ENCODE measurements at regions not wholly inside any gene's neighbourhood (a gene's known extent, or its start where the extent isn't known, plus 50 kb on each side); places are given as distances from the start of the nearest gene placed in this dataset.

DNA sequence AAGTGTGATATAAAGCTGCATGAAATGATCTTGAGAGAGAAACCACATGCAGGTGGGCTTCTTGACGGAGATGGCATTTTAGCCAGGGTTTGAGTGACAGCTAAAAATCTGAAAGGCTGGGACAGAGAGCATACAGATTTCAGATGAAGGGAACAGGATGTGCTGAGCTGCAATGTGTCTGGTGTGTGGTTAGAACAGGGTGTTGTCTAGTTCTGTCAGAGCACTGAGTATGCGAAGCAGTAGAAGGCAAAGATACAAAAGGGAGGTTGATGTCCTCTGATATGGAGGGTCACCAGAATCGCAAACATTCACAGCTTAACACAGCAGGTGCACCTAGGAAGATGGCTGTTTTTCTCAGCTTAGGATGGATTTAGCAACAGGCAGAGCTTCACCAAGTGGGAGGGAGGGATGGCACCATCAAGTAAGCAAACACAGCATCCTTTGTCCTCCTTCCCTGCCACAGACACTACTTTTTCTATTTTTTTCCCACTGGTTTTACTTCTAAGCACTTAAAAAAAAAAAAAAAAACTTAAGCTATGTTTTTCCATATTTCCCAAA is 182.5 kb downstream of the TMX3 start:
- WGBS (ENCODE audit: insufficient coverage), result 60% methylated on average over 3 of the region's 3 CpGs
- Histone ChIP-seq H3K27me3 (replicated peaks in 2 of 5; ENCODE audit: control insufficient read depth in 4 of 5, insufficient read depth in 5 of 5, low read length in 4 of 5) (no peaks in the 10 kb centered on the region), H3K9me3 (ENCODE audit: control extremely low read depth in 1 of 5, control insufficient read depth in 4 of 5, insufficient read depth in 2 of 5, low read depth in 1 of 5, low read length in 4 of 5) (no peaks in the 10 kb centered on the region), H3K36me3 (ENCODE audit: control insufficient read depth in 4 of 4, insufficient read depth in 4 of 4, low read length in 3 of 4) (no peaks in the 10 kb centered on the region), H3K4me1 (ENCODE audit: control extremely low read depth in 1 of 4, control insufficient read depth in 4 of 4, insufficient read depth in 4 of 4, low read length in 3 of 4) (no peaks in the 10 kb centered on the region), H3K27ac (ENCODE audit: insufficient read depth in 1 of 2, low read depth in 1 of 2, low read length in 2 of 2, poor library complexity in 1 of 2, severe bottlenecking in 2 of 2) (no peak overlapping the region), H3K4me3 (ENCODE audit: control insufficient read depth in 1 of 7, extremely low read depth in 1 of 7, insufficient read depth in 4 of 7, low read depth in 2 of 7, low read length in 6 of 7) (no peak overlapping the region)
- ChIA-PET CTCF (interaction anchor here (0.8 kb wide), 1 partner anchor 127 kb away, joined by 3 read pairs; no protein-coding TSS in a partner anchor), POLR2A (no interaction called here)
- no peak for DNase-seq

DNA sequence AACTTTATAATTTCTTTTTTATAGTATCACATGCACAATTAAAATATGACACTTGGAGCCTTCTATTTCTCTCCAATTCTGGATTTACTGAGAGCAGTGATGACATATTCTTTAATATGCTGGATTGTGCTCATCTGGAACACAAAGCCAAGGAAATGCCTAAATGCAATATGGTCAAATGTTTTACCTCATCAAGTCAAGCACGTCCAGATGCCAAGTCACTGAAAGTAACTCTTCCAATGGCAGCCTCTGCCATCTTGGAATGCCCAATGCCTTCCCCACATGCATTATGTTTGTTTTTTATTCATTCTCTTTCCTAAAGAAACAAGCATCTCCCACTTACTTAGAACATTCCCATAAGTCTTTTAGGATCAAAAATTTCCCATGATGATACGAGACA is 189.8 kb downstream of the TMX3 start:
- no peak for DNase-seq
- Histone ChIP-seq H3K27ac (ENCODE audit: insufficient read depth in 1 of 2, low read depth in 1 of 2, low read length in 2 of 2, poor library complexity in 1 of 2, severe bottlenecking in 2 of 2) (no peak overlapping the region), H3K4me3 (ENCODE audit: control insufficient read depth in 1 of 7, extremely low read depth in 1 of 7, insufficient read depth in 4 of 7, low read depth in 2 of 7, low read length in 6 of 7) (no peak overlapping the region), H3K4me1 (ENCODE audit: control extremely low read depth in 1 of 4, control insufficient read depth in 4 of 4, insufficient read depth in 4 of 4, low read length in 3 of 4) (no peaks in the 10 kb centered on the region), H3K36me3 (ENCODE audit: control insufficient read depth in 4 of 4, insufficient read depth in 4 of 4, low read length in 3 of 4) (no peaks in the 10 kb centered on the region), H3K9me3 (ENCODE audit: control extremely low read depth in 1 of 5, control insufficient read depth in 4 of 5, insufficient read depth in 2 of 5, low read depth in 1 of 5, low read length in 4 of 5) (no peaks in the 10 kb centered on the region), H3K27me3 (replicated peaks in 2 of 5; ENCODE audit: control insufficient read depth in 4 of 5, insufficient read depth in 5 of 5, low read length in 4 of 5) (peaks cover 0 to 2% (median 0%) of the 10 kb centered on the region in 5 experiments)
- CTCF ChIA-PET, result no interaction called here
- POLR2A ChIA-PET, result no interaction called here
- WGBS (ENCODE audit: insufficient coverage), result 92% methylated on average over 1 of the region's 2 CpGs

DNA sequence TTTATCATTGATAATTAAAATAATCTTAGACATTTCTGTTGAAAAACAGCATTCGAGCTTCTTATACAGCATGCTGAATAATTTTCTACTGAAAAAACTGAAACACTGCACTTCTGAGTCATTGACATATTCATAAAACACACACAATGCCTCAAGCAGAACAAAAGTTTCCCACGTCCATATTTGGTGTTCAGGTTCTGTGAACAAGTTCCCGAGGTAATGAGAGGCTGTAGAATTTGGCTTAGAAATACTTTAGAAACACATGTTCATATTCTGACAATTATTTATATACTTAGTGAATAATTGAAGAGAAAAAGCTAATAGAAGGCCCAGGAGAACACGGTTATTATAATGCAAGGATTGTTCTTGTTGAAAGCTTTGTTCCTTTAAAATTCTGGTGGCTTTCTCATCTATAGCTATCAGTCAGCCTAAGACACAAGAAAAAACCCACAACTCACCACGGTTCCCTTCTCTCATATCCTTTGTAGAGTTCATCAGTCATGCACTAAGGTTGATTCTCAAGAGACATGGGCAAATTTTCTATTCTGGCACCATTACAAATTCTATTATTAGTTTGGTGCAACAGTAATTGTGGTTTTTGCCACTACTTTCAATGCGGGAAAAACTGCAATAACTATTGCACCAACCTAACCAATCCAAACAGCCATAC is 194.4 kb downstream of the TMX3 start:
- no peak for DNase-seq
- Histone ChIP-seq H3K4me3 (ENCODE audit: control insufficient read depth in 1 of 7, extremely low read depth in 1 of 7, insufficient read depth in 4 of 7, low read depth in 2 of 7, low read length in 6 of 7) (no peak overlapping the region), H3K4me1 (ENCODE audit: control extremely low read depth in 1 of 4, control insufficient read depth in 4 of 4, insufficient read depth in 4 of 4, low read length in 3 of 4) (no peaks in the 10 kb centered on the region), H3K36me3 (ENCODE audit: control insufficient read depth in 4 of 4, insufficient read depth in 4 of 4, low read length in 3 of 4) (no peaks in the 10 kb centered on the region), H3K27ac (ENCODE audit: insufficient read depth in 1 of 2, low read depth in 1 of 2, low read length in 2 of 2, poor library complexity in 1 of 2, severe bottlenecking in 2 of 2) (no peak overlapping the region), H3K27me3 (replicated peaks in 2 of 5; ENCODE audit: control insufficient read depth in 4 of 5, insufficient read depth in 5 of 5, low read length in 4 of 5) (peaks cover 0 to 2% (median 0%) of the 10 kb centered on the region in 5 experiments), H3K9me3 (ENCODE audit: control extremely low read depth in 1 of 5, control insufficient read depth in 4 of 5, insufficient read depth in 2 of 5, low read depth in 1 of 5, low read length in 4 of 5) (no peaks in the 10 kb centered on the region)
- POLR2A ChIA-PET, result no interaction called here
- CTCF ChIA-PET, result no interaction called here
- 100% methylated on average over 1 of the region's 6 CpGs for WGBS (ENCODE audit: insufficient coverage)

GRCh38 chr18:68519336-68519735 is 195.6 kb downstream of the TMX3 start:
- 88% methylated on average over 1 of the region's 3 CpGs for WGBS (ENCODE audit: insufficient coverage)
- Histone ChIP-seq H3K4me1 (ENCODE audit: control extremely low read depth in 1 of 4, control insufficient read depth in 4 of 4, insufficient read depth in 4 of 4, low read length in 3 of 4) (no peaks in the 10 kb centered on the region), H3K9me3 (ENCODE audit: control extremely low read depth in 1 of 5, control insufficient read depth in 4 of 5, insufficient read depth in 2 of 5, low read depth in 1 of 5, low read length in 4 of 5) (no peaks in the 10 kb centered on the region), H3K4me3 (ENCODE audit: control insufficient read depth in 1 of 7, extremely low read depth in 1 of 7, insufficient read depth in 4 of 7, low read depth in 2 of 7, low read length in 6 of 7) (no peak overlapping the region), H3K27ac (ENCODE audit: insufficient read depth in 1 of 2, low read depth in 1 of 2, low read length in 2 of 2, poor library complexity in 1 of 2, severe bottlenecking in 2 of 2) (no peak overlapping the region), H3K36me3 (ENCODE audit: control insufficient read depth in 4 of 4, insufficient read depth in 4 of 4, low read length in 3 of 4) (no peaks in the 10 kb centered on the region), H3K27me3 (replicated peaks in 2 of 5; ENCODE audit: control insufficient read depth in 4 of 5, insufficient read depth in 5 of 5, low read length in 4 of 5) (no peaks in the 10 kb centered on the region)
- ChIA-PET CTCF (no interaction called here), POLR2A (no interaction called here)
- no peak for DNase-seq

- H3K36me3 ChIP-seq (ENCODE audit: control insufficient read depth in 4 of 4, insufficient read depth in 4 of 4, low read length in 3 of 4), result no peaks in the 10 kb centered on the region
- no peak overlapping the region for H3K4me3 ChIP-seq (ENCODE audit: control insufficient read depth in 1 of 7, extremely low read depth in 1 of 7, insufficient read depth in 4 of 7, low read depth in 2 of 7, low read length in 6 of 7)
- ChIA-PET CTCF (no interaction called here), POLR2A (no interaction called here)
- no peaks in the 10 kb centered on the region for H3K27me3 ChIP-seq (replicated peaks in 2 of 5; ENCODE audit: control insufficient read depth in 4 of 5, insufficient read depth in 5 of 5, low read length in 4 of 5)
- DNase-seq, result no peak
- 100% methylated on average over 2 of the region's 2 CpGs for WGBS (ENCODE audit: insufficient coverage)
- no peaks in the 10 kb centered on the region for H3K4me1 ChIP-seq (ENCODE audit: control extremely low read depth in 1 of 4, control insufficient read depth in 4 of 4, insufficient read depth in 4 of 4, low read length in 3 of 4)
- H3K9me3 ChIP-seq (ENCODE audit: control extremely low read depth in 1 of 5, control insufficient read depth in 4 of 5, insufficient read depth in 2 of 5, low read depth in 1 of 5, low read length in 4 of 5), result no peaks in the 10 kb centered on the region
- no peak overlapping the region for H3K27ac ChIP-seq (ENCODE audit: insufficient read depth in 1 of 2, low read depth in 1 of 2, low read length in 2 of 2, poor library complexity in 1 of 2, severe bottlenecking in 2 of 2)
Measured at GRCh38 chr18:68509902-68510301, 205.0 kb downstream of the TMX3 start.

DNA sequence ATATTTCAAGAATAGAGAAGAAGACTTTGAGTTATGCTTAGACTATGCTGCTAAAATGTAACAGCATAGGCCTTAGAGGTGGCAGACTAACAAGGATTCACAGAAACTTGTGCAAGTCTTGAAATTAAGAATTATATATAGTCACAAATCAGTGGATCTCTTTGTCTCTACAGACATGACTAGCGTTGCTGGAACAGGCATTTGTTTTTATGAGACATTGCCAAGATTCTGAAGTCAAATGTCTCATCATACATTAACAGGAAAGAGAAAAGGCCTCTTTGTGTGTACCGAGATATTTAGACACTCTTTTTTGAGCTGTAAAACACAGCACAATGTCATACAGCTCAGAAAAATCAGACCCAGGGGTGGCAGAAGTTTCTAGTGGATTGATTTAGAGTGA is 207.1 kb downstream of the TMX3 start:
- ChIA-PET POLR2A (no interaction called here), CTCF (no interaction called here)
- no peak overlapping the region for H3K4me3 ChIP-seq (ENCODE audit: control insufficient read depth in 1 of 7, extremely low read depth in 1 of 7, insufficient read depth in 4 of 7, low read depth in 2 of 7, low read length in 6 of 7)
- H3K9me3 ChIP-seq (ENCODE audit: control extremely low read depth in 1 of 5, control insufficient read depth in 4 of 5, insufficient read depth in 2 of 5, low read depth in 1 of 5, low read length in 4 of 5), result no peaks in the 10 kb centered on the region
- 100% methylated on average over 1 of the region's 2 CpGs for WGBS (ENCODE audit: insufficient coverage)
- no peaks in the 10 kb centered on the region for H3K4me1 ChIP-seq (ENCODE audit: control extremely low read depth in 1 of 4, control insufficient read depth in 4 of 4, insufficient read depth in 4 of 4, low read length in 3 of 4)
- DNase-seq, result no peak
- H3K27ac ChIP-seq (ENCODE audit: insufficient read depth in 1 of 2, low read depth in 1 of 2, low read length in 2 of 2, poor library complexity in 1 of 2, severe bottlenecking in 2 of 2), result no peak overlapping the region
- no peaks in the 10 kb centered on the region for H3K27me3 ChIP-seq (replicated peaks in 2 of 5; ENCODE audit: control insufficient read depth in 4 of 5, insufficient read depth in 5 of 5, low read length in 4 of 5)
- H3K36me3 ChIP-seq (ENCODE audit: control insufficient read depth in 4 of 4, insufficient read depth in 4 of 4, low read length in 3 of 4), result no peaks in the 10 kb centered on the region

DNA sequence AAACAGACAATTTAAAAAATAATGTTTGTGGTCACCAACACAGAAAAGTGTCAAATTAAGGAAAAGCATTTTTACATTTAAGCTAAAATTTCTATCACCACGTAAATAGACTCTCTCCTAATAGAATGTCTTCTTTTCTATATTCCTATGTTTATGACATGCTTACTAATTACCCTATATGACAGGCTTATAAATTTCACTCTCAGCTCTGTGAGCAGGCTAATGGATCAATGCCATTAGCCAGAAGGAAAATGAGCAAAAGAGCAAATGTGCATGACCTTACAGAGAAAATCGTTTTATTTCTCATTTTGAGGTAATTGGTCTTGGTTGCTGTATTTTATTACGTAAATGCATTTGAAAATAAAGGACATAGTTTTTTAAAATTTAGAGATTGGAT is 209.7 kb downstream of the TMX3 start:
- ChIA-PET POLR2A (no interaction called here), CTCF (no interaction called here)
- Histone ChIP-seq H3K27ac (ENCODE audit: insufficient read depth in 1 of 2, low read depth in 1 of 2, low read length in 2 of 2, poor library complexity in 1 of 2, severe bottlenecking in 2 of 2) (no peak overlapping the region), H3K4me1 (ENCODE audit: control extremely low read depth in 1 of 4, control insufficient read depth in 4 of 4, insufficient read depth in 4 of 4, low read length in 3 of 4) (no peaks in the 10 kb centered on the region), H3K9me3 (ENCODE audit: control extremely low read depth in 1 of 5, control insufficient read depth in 4 of 5, insufficient read depth in 2 of 5, low read depth in 1 of 5, low read length in 4 of 5) (no peaks in the 10 kb centered on the region), H3K27me3 (replicated peaks in 2 of 5; ENCODE audit: control insufficient read depth in 4 of 5, insufficient read depth in 5 of 5, low read length in 4 of 5) (no peaks in the 10 kb centered on the region), H3K36me3 (ENCODE audit: control insufficient read depth in 4 of 4, insufficient read depth in 4 of 4, low read length in 3 of 4) (no peaks in the 10 kb centered on the region), H3K4me3 (ENCODE audit: control insufficient read depth in 1 of 7, extremely low read depth in 1 of 7, insufficient read depth in 4 of 7, low read depth in 2 of 7, low read length in 6 of 7) (no peak overlapping the region)
- WGBS (ENCODE audit: insufficient coverage), result 83% methylated on average over 3 of the region's 3 CpGs
- DNase-seq, result no peak
